MM.1S (cell line): ENCODE measurements at regions not wholly inside any gene's neighbourhood (a gene's known extent, or its start where the extent isn't known, plus 50 kb on each side); places are given as distances from the start of the nearest gene placed in this dataset.

Source experiments
- CTCF ChIP-seq: fragments of 300-600 bp; sonication (generic); IDR thresholded peaks from 2 replicates; pipeline ENCODE4 v1.5.1; 2016; ENCODE audit warnings: antibody characterized with exemption, low read length, mixed read lengths
- EZH2 ChIP-seq: fragments of 300-600 bp; sonication (generic); optimal IDR thresholded peaks from 2 replicates; pipeline ENCODE3; 2017; ENCODE audit warnings: low read depth, mild to moderate bottlenecking, antibody characterized with exemption, low read length, mixed read lengths
- EZH2phosphoT487 ChIP-seq: fragments of 300-600 bp; sonication (generic); IDR thresholded peaks from 2 replicates; pipeline ENCODE4 v1.6.1; 2018; ENCODE audit warnings: antibody characterized with exemption, low read length

GRCh38 chr14:71354142-71354541 lies 446.9 kb downstream of the PCNX1 start:
- no peak for TF ChIP-seq CTCF
- no peak for TF ChIP-seq EZH2
- TF ChIP-seq EZH2phosphoT487, result no peak
